K562 (cell line): ENCODE measurements at regions not wholly inside any gene's neighbourhood (a gene's known extent, or its start where the extent isn't known, plus 50 kb on each side); places are given as distances from the start of the nearest gene placed in this dataset.

Experiments
- ATAC-seq: fragments of 200-7000 bp; cut with Tn5 transposase; 3 replicates; pipeline ENCODE4 v1.9.1; 2020; ENCODE audit warnings: moderate library complexity
- BruUV-seq: library from RNA; stranded (reverse); fragments of 400-500 nt; replicated peaks from 2 replicates; lab custom pipeline; 2021; lab: Mats Ljungman, UMichigan
- CTCF ChIA-PET: fragments of 300-600 bp; formaldehyde crosslinking; extraction: SDS; loops from one replicate; lab custom pipeline; 2021; ENCODE audit warnings: low intra/inter-chr PET ratio; lab: Yijun Ruan, JAX
- POLR2A ChIA-PET: fragments of 300-600, 350-650 bp; sonication (Branson Sonifier 250); formaldehyde crosslinking; extraction: SDS; loops from one replicate; lab custom pipeline; 2021; ENCODE audit warnings: antibody characterized with exemption, inconsistent platforms; lab: Yijun Ruan, JAX
- DNase-seq, 4 experiments: peaks; one replicate each; pipeline versions ENCODE4 v3.0.0 to v3.0.0-alpha.2; 2011 to 2018; ENCODE audit warnings: low spot score in 3 of 4, mixed read lengths in 3 of 4; ENCODE audit errors: extremely low read depth in 1 of 4
- FAIRE-seq: peaks from 2 replicates; lab custom pipeline; 2011; peaks lifted over from hg19 to GRCh38; lab: Jason Lieb, UNC
- H2AFZ ChIP-seq: 2 replicates; pipeline ENCODE4 v1.6.0; 2011; ENCODE audit warnings: low read depth, low read length, control low read depth, inconsistent platforms
- H3K27ac ChIP-seq: fragments of 200-600 bp; 3 replicates; pipeline ENCODE4 v1.8.0; 2011; ENCODE audit warnings: low read depth, mild to moderate bottlenecking, control low read depth, inconsistent platforms, low read length, moderate library complexity, mixed read lengths; ENCODE audit errors: extremely low read depth
- H3K27me3 ChIP-seq, 2 experiments: fragments of 300-600 bp in 1 of 2; 2 replicates in 1 of 2; 3 replicates in 1 of 2; pipeline versions ENCODE4 v1.6.0 to v1.8.0; 2011; ENCODE audit warnings: inconsistent platforms in 2 of 2, low read length in 2 of 2, mild to moderate bottlenecking in 1 of 2, mixed read lengths in 1 of 2, moderate library complexity in 1 of 2; ENCODE audit not compliant: control insufficient read depth in 2 of 2, insufficient read depth in 2 of 2
- H3K36me3 ChIP-seq: fragments of 300-600 bp; 3 replicates; pipeline ENCODE4 v1.8.0; 2011; ENCODE audit warnings: mild to moderate bottlenecking, low read length, inconsistent platforms; ENCODE audit not compliant: control insufficient read depth, insufficient read depth
- H3K4me1 ChIP-seq, 2 experiments: fragments of 200-600 bp in 1 of 2; replicated peaks in 1 of 2; 2 replicates in 1 of 2; 3 replicates in 1 of 2; pipeline versions ENCODE4 v1.5.1 to v1.8.0; 2011; ENCODE audit warnings: inconsistent platforms in 2 of 2, low read length in 2 of 2, mild to moderate bottlenecking in 1 of 2, mixed read lengths in 1 of 2, moderate library complexity in 1 of 2; ENCODE audit not compliant: control insufficient read depth in 2 of 2, insufficient read depth in 2 of 2
- H3K4me2 ChIP-seq: 2 replicates; pipeline ENCODE4 v1.6.1; 2011; ENCODE audit warnings: low read length, control low read depth, inconsistent platforms, mixed read lengths; ENCODE audit not compliant: insufficient read depth
- H3K4me3 ChIP-seq: fragments of 200-600 bp; sonication (generic), shearing (Covaris generic); 2 replicates; pipeline ENCODE4 v1.5.1; 2016; ENCODE audit warnings: control low read depth, inconsistent platforms
- H3K79me2 ChIP-seq: fragments of 200-600 bp; 3 replicates; pipeline ENCODE4 v1.8.0; 2011; ENCODE audit warnings: low read length, inconsistent platforms; ENCODE audit not compliant: control insufficient read depth, insufficient read depth
- H3K9ac ChIP-seq, 2 experiments: 2 replicates each; pipeline versions ENCODE4 v1.6.0 to v1.6.1; 2011; ENCODE audit warnings: low read depth in 2 of 2, low read length in 2 of 2, control low read depth in 1 of 2, inconsistent platforms in 1 of 2, mild to moderate bottlenecking in 1 of 2, mixed read lengths in 1 of 2; ENCODE audit not compliant: insufficient read depth in 1 of 2
- H3K9me1 ChIP-seq: one replicate; pipeline ENCODE4 v1.6.0; 2011; ENCODE audit warnings: inconsistent platforms, mild to moderate bottlenecking, low read length, moderate library complexity; ENCODE audit not compliant: control insufficient read depth, insufficient read depth
- H3K9me3 ChIP-seq: replicated peaks from 2 replicates; pipeline ENCODE4 v1.5.1; 2011; ENCODE audit warnings: low read depth, low read length, inconsistent platforms; ENCODE audit not compliant: control insufficient read depth, insufficient read depth
- H4K20me1 ChIP-seq: replicated peaks from 2 replicates; pipeline ENCODE4 v1.6.1; 2011; ENCODE audit warnings: low read length, inconsistent platforms, mixed read lengths; ENCODE audit not compliant: control insufficient read depth, insufficient read depth
- CHD7 ChIP-seq: fragments of 200-600 bp; sonication (generic); IDR thresholded peaks from one replicate; pipeline ENCODE4 v1.6.1; 2012; ENCODE audit warnings: mild to moderate bottlenecking, low read depth, low read length, inconsistent platforms
- DACH1 ChIP-seq: fragments of 450-650 bp; IDR thresholded peaks from 2 replicates; pipeline ENCODE4 v1.6.1; 2018; ENCODE audit not compliant: partially characterized antibody
- FOS ChIP-seq: IDR thresholded peaks from 3 replicates; pipeline ENCODE4 v1.6.1; 2011; ENCODE audit not compliant: insufficient read length; ENCODE audit errors: extremely low read depth
- RBM14 ChIP-seq: fragments of 200-400 bp; formaldehyde crosslinking; IDR thresholded peaks from 2 replicates; pipeline ENCODE4 v1.6.1; 2018; ENCODE audit warnings: low read depth, mild to moderate bottlenecking, low read length, moderate library complexity, borderline replicate concordance; ENCODE audit not compliant: insufficient read depth
- TCF7L2 ChIP-seq: fragments of 150-350 bp; IDR thresholded peaks from 2 replicates; pipeline ENCODE4 v1.6.1; 2016; ENCODE audit warnings: low read depth, mild to moderate bottlenecking, low read length, moderate library complexity
- ZNF12 ChIP-seq: sonication (generic); formaldehyde crosslinking; IDR thresholded peaks from 2 replicates; pipeline ENCODE4 v1.4.0; 2020; ENCODE audit warnings: mild to moderate bottlenecking, missing genetic modification reagents
- ZNF174 ChIP-seq: fragments of 250-450 bp; sonication (Bioruptor Pico); IDR thresholded peaks from 2 replicates; pipeline ENCODE4 v1.4.0; 2020; ENCODE audit warnings: mild to moderate bottlenecking
- ZNF232 ChIP-seq: sonication (generic); formaldehyde crosslinking; IDR thresholded peaks from 2 replicates; pipeline ENCODE4 v1.8.0; 2022; ENCODE audit warnings: mild to moderate bottlenecking, missing genetic modification reagents
- ZNF239 ChIP-seq: fragments of 250-450 bp; sonication (Bioruptor Pico); IDR thresholded peaks from 2 replicates; pipeline ENCODE4 v1.4.0; 2020; ENCODE audit warnings: mild to moderate bottlenecking
- whole genome bisulfite sequencing: fragments of 100-300 bp; shearing (Covaris generic); methylation state at CpG from one replicate; pipeline ENCODE4 v1.1.6; 2016; ENCODE audit warnings: low coverage, mixed read lengths; ENCODE audit not compliant: insufficient coverage; ENCODE audit errors: missing lambda C conversion rate; 5-methylcytosine and 5-hydroxymethylcytosine counted together
- in situ Hi-C: fragments of 300-500 bp; cut with MboI; formaldehyde crosslinking; loops from 4 replicates; pipeline ENCODE4 v1.15.0; 2018; ENCODE audit warnings: inconsistent platforms, mixed read lengths
- intact Hi-C: fragments of 100-400 bp; cut with micrococcal nuclease; formaldehyde crosslinking; loops from 2 replicates; pipeline ENCODE4 v1.14.2; 2022
- TF ChIP-seq, protein P1 (sequence below): fragments of 200-800 bp; sonication (Bioruptor generic); IDR thresholded peaks from 2 replicates; pipeline ENCODE4 v1.6.1; 2017; ENCODE audit warnings: missing genetic modification characterization, missing compliant biosample characterization

GRCh38 chr4:184550476-184550875, 76.1 kb upstream of the IRF2 start:
- ATAC-seq (no peak), FAIRE-seq (no peak), DNase-seq (no peak)
- WGBS = 11% methylated on average over 3 of the region's 3 CpGs
- ChIA-PET CTCF (no interaction called here), POLR2A (interaction anchor here (0.9 kb wide), 1 partner anchor 10 kb away, joined by 3 read pairs; no protein-coding TSS in a partner anchor)
- no peaks in the 10 kb centered on the region for H3K9me1 ChIP-seq
- no peaks in the 10 kb centered on the region for H3K36me3 ChIP-seq
- no peak overlapping the region for H3K27ac ChIP-seq
- no peak overlapping the region for H3K4me2 ChIP-seq
- no peak overlapping the region for H3K4me3 ChIP-seq
- peaks cover 0 to 7% of the 10 kb centered on the region in 2 experiments; a peak in 2 of 5 replicates for H3K4me1 ChIP-seq
- intact Hi-C loops (no loop called here), in situ Hi-C loops (no loop called here)
- no peaks in the 10 kb centered on the region for H3K27me3 ChIP-seq
- no peaks in the 10 kb centered on the region for H3K9me3 ChIP-seq
- no peak overlapping the region for H3K9ac ChIP-seq
- BruUV-seq = no TSS peak
- H3K79me2 ChIP-seq = no peaks in the 10 kb centered on the region
- H4K20me1 ChIP-seq = no peaks in the 10 kb centered on the region
- no peak overlapping the region for H2AFZ ChIP-seq
- TF ChIP-seq, protein P1, sequence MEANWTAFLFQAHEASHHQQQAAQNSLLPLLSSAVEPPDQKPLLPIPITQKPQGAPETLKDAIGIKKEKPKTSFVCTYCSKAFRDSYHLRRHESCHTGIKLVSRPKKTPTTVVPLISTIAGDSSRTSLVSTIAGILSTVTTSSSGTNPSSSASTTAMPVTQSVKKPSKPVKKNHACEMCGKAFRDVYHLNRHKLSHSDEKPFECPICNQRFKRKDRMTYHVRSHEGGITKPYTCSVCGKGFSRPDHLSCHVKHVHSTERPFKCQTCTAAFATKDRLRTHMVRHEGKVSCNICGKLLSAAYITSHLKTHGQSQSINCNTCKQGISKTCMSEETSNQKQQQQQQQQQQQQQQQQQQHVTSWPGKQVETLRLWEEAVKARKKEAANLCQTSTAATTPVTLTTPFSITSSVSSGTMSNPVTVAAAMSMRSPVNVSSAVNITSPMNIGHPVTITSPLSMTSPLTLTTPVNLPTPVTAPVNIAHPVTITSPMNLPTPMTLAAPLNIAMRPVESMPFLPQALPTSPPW (CRISPR knock-in tag) = no peak
- TF ChIP-seq FOS (no peak), ZNF232 (CRISPR knock-in tag) (no peak), ZNF12 (CRISPR knock-in tag) (no peak), ZNF239 (CRISPR knock-in tag) (no peak), TCF7L2 (no peak), DACH1 (no peak), RBM14 (no peak), ZNF174 (no peak), CHD7 (no peak)
